ENCODE measurements at regions not wholly inside any gene's neighbourhood (a gene's known extent, or its start where the extent isn't known, plus 50 kb on each side); places are given as distances from the start of the nearest gene placed in this dataset.

DNA sequence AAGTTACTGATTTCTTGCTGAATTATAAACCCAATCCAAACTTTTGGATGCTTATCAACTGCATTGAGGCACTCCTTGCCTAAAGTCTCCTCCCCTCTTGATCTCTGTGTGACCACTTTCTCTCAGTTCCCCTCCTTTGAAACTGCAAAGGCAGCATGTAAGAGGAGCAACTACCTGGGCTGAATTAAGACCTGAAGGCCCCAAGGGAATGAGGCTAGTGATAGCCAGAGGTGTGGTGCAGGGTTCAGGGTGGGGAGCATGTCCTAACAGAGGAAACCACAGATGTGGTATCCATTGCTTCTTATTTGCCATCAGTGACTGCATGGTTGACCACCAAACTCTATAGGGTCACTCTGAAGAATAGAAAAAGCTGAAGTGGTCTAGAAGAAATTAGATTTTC, 557.9 kb downstream of the TNS1 start:
- DNase-seq (ENCODE audit: low read depth, low spot score) = no peak

DNA sequence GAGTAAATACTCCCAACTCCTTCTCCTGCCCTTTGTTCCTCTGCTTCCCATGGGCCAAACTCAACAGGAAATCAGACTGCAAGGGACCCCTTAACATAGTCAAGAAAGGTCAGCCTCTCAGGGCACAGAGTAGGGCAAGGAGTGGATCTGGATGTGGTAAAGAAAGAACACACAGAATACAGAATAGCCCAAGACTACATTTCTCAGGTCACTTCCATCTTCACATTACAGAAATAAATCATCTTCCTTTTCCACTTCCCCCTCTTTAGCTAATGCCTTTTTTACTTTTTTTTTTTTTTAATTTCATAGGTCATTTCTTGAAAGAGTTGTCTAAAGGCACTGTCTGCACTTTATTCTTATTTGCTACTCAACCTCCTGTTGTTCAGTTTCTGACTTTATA, 558.3 kb downstream of the TNS1 start:
- DNase-seq (ENCODE audit: low read depth, low spot score) = no peak

DNA sequence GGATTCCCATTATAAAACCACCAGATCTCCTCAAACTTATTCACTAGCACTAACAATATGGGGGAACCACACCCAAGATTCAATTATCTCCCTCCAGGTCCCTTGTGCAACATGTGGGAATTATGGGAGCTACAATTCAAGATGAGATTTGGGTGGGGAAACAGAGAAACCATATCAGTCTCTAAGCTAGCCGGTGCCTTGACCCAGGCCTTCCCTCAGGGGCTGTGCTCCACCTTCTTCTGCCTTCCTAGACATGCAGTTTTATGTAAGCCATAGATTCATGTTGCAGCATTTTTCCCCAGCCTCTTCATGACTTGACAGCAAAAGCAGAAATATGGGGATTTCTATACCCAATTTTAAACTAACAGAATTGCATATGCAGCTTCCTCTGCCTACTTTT, 559.2 kb downstream of the TNS1 start:
- no peak for DNase-seq (ENCODE audit: low read depth, low spot score)

DNA sequence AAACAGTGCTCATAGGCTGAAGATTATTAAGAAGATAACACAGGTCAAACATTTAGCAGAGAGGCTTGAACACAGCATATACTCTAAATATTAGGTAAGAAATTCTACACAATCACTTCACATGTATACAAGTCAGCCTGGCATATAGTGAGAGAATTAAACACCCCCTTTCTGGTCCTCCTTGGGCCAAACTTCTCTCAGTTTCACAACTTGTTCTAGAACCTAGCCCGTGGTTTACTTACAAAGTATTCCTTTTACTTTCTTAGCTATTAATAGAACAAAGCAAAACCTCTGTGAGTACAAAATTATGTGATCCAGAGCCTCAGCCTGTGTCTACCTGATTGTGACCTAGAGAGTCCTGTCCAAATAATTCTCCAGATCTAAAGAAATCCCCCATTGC, 562.8 kb downstream of the TNS1 start:
- DNase-seq (ENCODE audit: low read depth, low spot score) = no peak

DNA sequence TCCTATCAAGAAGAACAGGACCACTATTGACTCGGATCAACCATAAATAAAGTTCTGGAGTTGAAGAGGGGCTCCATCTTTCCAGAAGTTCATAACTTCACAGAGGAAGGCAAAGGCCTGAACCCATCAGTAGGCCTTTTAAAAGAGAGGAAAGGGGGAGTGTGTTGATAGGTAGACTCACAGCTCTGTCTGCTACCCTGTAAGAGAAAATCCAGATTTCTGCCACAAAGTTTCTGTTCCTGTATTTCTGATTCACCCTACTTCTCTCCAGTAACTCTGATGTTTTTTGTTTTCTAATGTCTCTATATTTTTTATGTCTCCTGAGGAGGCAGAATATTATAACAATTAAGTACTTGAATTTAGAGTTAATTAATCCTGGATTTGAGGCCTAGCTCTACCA, 564.0 kb downstream of the TNS1 start:
- DNase-seq (ENCODE audit: low read depth, low spot score) = no peak

DNA sequence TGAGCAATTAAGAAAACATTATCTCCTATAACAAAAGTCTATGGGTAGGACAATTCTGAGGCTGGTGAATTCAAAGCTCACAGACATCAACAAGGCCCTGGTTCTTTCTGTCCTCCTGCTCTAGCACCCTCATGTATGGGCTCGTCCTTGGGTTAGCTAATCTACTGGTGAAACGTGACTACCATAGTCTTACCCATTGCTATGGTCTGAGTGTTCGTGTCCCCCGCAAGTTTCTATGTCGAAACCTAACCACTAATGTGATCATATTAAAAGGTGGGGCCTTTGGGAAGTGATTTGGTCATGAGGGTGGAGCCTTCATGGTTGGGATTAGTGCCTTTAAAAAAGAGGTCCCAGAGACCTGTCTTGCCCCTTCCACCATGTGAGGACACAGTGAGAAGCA, 564.7 kb downstream of the TNS1 start:
- DNase-seq (ENCODE audit: low read depth, low spot score) = no peak

DNA sequence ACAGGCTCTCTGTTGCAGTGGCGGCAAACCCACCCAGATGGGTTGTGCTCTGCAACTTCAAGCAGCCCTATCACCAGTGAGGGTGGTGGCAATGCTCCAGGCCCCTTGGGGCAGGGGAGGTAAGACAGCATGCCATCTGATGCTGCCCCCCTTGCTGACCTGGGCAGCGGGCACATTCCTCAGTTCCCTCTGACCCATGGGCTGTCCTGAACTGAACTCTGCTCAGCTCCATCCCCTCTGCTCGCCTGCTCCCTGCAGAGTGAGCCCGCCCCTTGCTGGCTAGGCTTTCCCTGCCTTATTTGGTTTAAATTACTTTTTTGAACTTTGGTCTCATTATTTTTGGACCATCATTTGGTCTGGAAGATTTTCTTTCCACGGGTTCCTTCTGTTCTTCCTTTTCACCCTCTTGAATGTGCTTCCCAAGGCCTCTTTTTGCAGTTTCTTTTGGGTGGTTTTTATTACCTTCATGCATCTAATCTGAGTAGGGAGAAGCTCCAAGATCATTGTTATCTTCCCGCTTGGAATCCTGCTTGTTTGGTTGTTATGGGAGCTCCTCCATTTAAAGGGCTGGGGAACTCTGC, 565.4 kb downstream of the TNS1 start:
- DNase-seq (ENCODE audit: low read depth, low spot score) = no peak

DNA sequence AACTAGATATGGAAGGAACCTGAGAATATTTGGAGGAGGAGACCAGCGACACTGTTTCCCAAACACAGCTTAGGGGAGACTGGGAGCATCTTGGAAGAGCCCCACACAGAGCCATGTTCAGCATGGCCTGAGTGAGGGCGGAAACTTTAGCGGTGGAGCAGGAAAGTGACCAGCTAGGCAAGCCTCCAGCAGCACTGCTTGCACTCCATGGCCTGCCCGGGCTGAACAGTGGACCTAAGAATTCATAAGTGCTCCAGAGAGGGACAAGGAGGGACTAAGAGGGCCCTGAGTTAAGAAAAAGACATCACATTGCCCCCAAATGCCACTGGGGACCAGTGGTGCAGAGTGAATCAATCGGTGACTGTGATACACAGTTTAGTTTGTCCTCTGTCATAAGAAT, 566.4 kb downstream of the TNS1 start:
- no peak for DNase-seq (ENCODE audit: low read depth, low spot score)

DNA sequence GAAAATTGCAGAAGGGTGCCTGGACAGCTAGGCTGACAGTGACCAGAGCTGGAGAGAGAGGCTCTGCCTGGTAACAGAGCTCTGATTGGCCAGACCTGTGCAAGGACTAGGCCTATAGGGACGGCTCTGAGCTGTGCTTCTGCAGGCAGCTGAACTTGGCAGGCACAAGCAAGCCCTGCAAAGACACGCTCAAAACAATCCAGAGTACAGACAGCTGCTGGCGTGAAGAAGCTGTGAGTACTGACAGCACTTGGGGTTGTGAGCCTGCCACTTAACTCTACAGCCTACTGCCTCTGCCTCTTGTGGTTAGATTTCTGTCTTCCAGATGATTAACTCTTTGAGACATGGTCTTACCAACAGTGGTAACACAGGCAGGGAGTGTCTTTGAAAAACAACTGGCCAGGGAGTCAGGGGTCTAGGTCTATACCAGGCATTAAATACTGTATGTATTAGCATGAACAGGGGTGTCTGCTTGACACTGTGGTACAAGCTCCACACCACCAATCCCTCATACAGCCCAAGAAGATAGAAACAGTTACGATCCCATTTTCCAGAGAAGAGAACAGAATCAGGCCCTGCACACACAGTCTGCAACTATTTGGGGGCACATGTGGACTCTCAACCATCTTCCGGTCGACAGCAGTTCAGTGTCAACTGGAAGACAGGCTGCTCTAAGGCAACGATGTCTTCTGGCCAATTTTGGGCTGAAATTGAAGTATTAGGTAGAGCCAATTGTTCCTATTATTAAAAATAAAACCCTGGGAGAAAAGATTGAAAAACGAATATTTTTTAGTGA, 568.4 kb downstream of the TNS1 start:
- no peak for DNase-seq (ENCODE audit: low read depth, low spot score)

DNA sequence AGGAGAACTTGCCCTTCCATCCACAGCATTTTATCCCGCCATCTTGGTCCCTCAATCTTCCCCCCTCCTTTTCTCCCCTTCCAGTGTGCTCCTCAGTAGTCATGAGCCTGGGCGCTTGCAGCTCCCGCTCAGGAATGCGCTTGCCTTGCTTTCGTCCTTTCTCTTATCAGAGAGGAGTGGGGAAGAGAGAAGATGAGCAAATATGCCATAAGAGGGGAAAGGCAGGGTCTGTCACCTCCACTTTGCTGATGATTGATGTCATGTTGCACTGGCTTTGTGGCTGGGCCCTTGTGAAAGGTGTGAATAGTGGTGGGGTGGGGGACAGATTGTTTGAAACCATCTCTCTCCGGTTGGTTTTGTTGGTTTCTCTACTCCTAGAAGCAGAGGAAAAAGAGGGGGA, 569.3 kb downstream of the TNS1 start:
- DNase-seq (ENCODE audit: low read depth, low spot score) = no peak

DNA sequence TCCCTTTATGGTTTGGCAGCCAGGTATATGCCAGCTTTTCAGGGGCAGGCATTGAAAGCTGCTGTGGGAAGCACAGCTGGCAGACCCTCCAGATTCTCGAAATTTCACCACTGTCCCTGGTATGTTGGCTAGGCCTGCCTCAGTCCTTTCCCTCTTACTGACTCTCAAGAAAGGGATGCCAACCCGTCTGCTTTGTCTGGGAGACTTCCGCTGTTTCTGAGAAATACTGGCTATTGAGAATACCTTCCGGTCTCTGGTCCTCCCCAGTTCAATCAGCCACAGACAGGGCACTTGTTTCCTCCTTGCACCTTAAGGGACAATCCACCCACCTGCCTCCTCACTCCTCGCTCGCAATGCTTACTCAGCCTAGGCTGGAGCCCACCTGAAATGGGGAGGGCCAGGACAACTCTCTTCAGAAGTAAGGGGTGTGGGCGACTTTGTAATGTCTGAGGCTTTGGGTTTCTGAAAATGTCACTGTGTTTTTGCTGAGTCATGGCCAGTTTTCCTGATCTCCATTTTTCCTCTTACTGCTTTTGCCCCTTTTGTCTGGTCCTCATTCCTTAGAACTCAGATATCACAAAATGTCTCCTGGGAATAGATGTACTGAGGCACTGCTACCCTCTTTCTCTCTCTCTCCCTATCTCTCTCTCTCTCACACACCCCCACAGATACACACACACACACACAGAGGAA, 571.1 kb downstream of the TNS1 start:
- no peak for DNase-seq (ENCODE audit: low read depth, low spot score)

DNA sequence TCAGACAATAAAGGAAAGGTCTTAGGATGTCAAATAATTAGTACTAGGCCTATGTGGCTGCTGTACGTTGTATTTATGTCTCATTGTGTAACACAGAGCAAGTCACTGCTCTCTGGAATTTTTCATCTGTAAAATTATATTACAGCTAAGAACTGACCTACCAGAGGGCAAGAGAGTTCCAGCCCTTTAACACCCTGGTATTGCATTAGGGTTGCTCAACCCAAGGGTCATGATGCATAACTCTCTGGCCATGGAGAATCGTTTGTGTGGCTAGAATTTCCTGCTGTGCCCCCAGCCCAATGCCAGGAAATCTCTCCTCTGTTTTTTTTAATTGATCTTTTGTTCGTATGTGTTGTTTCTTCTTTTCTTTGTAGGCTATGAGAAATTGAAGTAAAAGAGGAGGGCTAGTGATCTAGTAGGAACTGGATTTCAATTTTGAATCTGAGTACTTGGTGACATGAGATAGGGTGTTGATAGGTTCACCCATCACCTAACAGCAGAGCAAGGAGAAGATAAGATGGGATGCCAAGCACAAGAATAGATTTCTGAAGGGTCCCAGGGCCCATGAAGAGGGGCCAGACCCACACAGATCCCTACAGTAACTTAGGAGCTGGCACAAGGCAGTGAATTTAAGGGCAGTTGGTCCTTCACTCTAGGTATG, 571.2 kb upstream of the TNP1 start:
- DNase-seq (ENCODE audit: low read depth, low spot score) = no peak

DNA sequence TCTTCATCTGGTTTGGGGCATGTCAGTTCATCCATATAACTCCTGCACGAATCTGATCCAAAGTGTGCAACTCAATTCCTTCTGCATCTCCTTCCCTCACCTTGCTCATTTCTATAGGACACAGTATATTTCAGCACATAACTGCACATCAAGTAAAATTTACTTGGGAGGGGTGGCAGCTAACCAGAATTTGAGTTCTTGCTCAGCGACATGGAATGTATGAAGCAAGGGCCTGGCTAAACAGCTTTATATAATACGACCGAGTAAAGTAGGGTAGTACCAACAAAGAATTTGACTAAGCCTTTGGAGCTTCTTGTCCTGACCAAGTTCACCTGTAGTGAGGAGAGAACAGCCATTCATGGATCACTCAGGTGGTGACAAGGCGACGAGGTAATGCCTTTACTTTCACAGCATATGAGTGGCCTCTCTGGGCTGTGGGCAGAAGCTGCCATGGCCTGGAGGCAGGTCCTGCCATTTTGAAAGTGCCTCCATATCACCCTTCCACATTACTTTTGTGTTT, 570.2 kb upstream of the TNP1 start:
- DNase-seq (ENCODE audit: low read depth, low spot score) = no peak

DNA sequence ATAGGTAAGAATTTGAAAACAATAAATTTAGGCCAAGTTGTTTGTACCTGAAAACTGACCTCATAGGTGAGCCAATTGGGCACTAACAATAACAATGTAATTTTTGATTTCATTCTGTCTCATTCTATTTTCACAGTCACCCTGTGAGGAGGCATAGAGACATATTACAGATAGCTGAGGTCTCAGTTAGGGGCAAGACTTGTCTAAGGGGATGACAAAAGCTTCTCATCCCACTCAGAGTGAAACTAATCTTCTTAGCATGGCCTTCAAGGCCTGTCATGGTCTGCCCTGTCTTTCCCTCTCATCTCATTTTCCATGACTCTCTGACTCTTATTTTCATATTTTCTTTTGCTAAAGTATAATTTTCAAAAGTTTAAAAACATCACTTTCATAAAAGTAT, 562.0 kb upstream of the TNP1 start:
- DNase-seq (ENCODE audit: low read depth, low spot score) = no peak

DNA sequence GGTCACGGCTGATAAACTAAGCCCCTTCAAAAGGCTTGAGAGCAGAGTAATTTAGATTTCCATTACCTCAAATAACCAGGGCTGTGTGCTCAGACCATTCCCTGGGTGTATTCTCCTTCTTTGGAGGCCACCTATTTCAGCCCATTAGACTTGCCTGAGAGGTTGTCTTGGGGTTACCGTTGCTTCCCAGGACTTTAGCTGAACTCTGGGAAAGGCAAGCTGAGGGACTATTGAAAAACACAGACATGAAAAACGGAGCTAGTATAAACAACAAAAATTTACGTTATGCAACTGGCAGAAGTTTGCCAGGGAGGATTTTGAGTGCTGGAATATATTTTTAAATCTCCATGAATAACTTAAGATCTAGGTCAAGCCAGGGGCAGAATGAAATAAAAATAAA, 561.0 kb upstream of the TNP1 start:
- no peak for DNase-seq (ENCODE audit: low read depth, low spot score)

DNA sequence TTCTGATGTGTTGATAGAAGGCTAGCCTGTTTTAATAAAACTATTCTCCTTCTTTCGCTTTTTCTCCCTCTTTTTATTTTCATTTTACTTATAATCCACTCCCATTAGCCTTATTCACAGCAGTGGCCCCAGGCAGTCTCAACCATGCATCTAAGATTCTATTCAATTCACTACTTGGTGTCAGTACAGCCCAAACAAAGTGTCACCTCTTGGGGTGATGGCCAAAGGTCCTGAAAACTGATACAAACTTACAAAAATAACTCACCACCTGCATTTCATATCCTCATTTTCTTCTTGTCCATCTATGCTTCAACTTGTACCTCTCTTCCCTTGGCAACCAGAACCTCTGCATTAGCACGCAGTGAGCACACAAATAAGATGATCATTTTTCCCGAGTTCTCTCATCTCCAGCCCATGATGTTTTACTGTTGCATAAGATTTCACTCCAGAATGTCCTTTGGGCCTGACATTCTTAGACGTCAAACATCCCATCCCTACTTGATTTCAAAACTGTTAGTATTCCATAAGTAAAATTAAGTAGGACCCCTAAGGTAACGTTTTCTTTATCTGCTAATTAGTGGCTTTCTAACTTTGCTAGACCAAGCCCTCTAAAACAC, 559.3 kb upstream of the TNP1 start:
- DNase-seq (ENCODE audit: low read depth, low spot score) = no peak

DNA sequence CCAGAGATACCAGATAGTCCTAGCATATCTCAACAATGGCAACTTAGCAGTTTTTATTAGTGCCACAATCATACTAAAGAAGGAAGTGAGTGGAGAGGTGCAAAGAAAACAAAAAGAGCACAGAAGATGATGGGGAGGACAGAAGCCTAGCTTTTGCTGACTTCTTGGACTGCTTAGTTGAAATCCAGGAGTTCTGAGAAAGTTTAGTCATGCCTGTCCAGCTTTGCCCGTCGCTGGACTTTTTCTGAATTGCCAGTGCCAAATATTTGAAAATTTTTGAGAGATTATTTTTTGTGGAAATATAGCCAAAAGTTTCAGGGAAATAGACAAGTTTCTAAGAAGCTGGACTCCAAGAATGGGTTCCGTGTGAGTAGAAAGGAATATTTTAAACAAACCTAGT, 558.7 kb upstream of the TNP1 start:
- DNase-seq (ENCODE audit: low read depth, low spot score) = no peak

DNA sequence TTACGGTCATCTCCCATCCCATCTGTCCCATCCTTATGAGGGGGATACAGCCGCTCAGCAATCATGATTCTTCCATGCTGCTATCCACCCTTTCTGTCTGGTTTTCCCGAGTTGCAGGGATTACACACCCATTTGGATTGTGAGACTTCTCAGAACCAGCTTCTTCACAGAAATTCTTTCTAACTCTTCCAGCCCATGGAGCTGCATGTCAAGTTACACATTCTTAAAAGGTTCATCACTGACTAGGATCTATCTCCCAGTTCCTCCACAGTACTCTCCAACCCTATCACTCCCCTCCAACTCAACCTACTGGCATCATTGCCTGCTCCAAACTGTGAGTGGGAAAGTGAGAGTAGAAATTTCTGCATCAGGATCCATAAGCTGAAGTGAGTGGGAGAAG, 558.2 kb upstream of the TNP1 start:
- no peak for DNase-seq (ENCODE audit: low read depth, low spot score)

DNA sequence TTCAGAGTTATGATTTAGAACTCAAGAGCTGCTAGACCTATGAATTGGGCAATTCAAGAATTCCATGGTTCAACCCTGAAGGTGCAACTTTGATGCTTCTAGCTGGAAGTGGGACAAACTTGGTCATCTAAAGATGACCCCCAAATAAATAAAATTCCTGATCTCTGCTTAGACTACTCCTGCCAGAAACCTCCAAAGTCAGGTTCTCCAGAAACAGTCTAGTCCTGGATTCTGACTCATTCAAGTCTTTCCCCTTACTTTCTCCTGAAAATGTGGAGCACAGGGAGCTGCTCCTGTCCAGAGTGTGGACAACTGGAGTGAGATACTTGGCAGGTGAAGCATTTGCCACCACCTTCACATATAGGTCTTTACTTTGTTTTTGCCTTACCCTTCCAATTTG, 557.7 kb upstream of the TNP1 start:
- no peak for DNase-seq (ENCODE audit: low read depth, low spot score)

DNA sequence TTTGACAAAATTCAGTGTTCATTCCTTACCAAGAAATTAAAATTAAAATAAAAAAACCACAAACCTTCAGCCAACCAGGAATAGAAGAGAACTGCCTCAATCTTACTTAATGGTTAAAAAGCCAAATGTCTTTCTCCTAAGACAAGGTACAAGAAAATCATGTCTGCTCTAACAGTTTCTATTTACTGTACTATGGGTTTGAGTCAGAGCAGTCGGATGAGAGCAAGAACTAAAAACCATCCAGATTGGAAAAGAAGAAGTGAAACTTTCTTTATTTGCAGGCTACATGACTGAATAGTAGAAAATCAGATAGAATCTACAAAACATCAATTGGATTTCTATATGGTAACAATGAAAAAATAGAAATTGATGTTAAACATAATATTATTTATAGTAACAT, 555.5 kb upstream of the TNP1 start:
- no peak for DNase-seq (ENCODE audit: low read depth, low spot score)

DNA sequence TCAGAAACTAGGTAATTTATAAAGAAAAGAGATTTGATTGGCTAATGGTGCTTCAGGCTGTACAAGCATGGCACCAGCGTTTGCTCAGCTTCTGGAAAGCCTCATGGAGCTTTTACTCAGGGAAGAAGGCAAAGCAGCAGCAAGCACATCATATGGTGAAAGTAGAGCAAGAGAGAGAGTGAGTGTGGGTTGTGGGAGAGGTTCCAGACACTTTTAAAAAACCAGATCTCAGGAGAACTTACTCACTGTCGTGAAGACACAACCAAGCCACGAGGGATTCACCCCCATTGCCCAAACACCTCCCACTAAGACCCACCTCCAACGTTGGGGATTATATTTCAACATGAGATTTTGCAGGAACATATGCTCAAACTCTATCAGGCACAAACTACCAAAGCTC, 554.6 kb upstream of the TNP1 start:
- DNase-seq (ENCODE audit: low read depth, low spot score) = no peak

DNA sequence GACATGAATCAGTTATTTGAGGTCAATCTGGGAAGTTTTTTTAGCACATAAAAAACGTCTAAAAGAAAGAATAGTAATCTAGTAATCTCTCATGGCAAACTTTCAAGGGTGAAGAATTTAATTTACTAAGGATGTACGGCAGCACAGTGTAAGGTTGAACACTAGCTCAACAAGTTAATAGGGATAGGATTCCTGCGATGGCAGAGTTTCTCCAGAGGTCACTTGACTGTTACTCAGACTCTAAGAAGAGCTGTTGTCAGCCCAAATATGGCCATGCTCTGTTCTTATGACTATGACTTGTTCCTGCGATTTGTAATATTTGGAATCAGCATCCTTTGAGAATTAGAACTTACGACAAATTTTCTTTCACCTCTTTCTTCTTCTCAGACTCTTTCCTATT, 553.3 kb upstream of the TNP1 start:
- DNase-seq (ENCODE audit: low read depth, low spot score) = no peak
